HEK293 (cell line): ENCODE measurements at regions not wholly inside any gene's neighbourhood (a gene's known extent, or its start where the extent isn't known, plus 50 kb on each side); places are given as distances from the start of the nearest gene placed in this dataset.

Experiments
- BCL11B ChIP-seq: fragments of 450-650 bp; formaldehyde crosslinking; IDR thresholded peaks from 2 replicates; pipeline ENCODE4 v1.5.1; 2016; ENCODE audit warnings: low read depth, missing biosample characterization, missing genetic modification characterization
- EGR2 ChIP-seq: fragments of 450-650 bp; formaldehyde crosslinking; IDR thresholded peaks from 2 replicates; pipeline ENCODE4 v1.5.1; 2016; ENCODE audit warnings: low read depth, missing biosample characterization, missing genetic modification characterization
- GLI2 ChIP-seq: fragments of 450-650 bp; formaldehyde crosslinking; IDR thresholded peaks from 2 replicates; pipeline ENCODE4; 2017; ENCODE audit warnings: missing biosample characterization, missing genetic modification characterization, low read depth, borderline replicate concordance
- PRDM1 ChIP-seq: fragments of 450-650 bp; formaldehyde crosslinking; IDR thresholded peaks from 2 replicates; pipeline ENCODE4; 2016; ENCODE audit warnings: missing biosample characterization, missing genetic modification characterization
- SCRT1 ChIP-seq: fragments of 450-650 bp; formaldehyde crosslinking; IDR thresholded peaks from 2 replicates; pipeline ENCODE4 v1.5.1; 2016; ENCODE audit warnings: missing biosample characterization, missing genetic modification characterization, borderline replicate concordance
- SETDB1 ChIP-seq: IDR thresholded peaks from one replicate; pipeline ENCODE4 v1.6.1; 2017; ENCODE audit warnings: mild to moderate bottlenecking, low read length, moderate library complexity, mixed read lengths; ENCODE audit not compliant: insufficient read length
- YY1 ChIP-seq: fragments of 450-650 bp; formaldehyde crosslinking; IDR thresholded peaks from 2 replicates; pipeline ENCODE4 v1.5.1; 2018; ENCODE audit warnings: missing biosample characterization, missing genetic modification characterization
- ZBTB20 ChIP-seq: fragments of 450-650 bp; formaldehyde crosslinking; IDR thresholded peaks from 2 replicates; pipeline ENCODE4 v1.5.1; 2016; ENCODE audit warnings: missing biosample characterization, missing genetic modification characterization
- ZBTB8A ChIP-seq: fragments of 450-650 bp; formaldehyde crosslinking; IDR thresholded peaks from 2 replicates; pipeline ENCODE4 v1.5.1; 2016; ENCODE audit warnings: missing biosample characterization, missing genetic modification characterization
- ZFP37 ChIP-seq: fragments of 450-650 bp; formaldehyde crosslinking; IDR thresholded peaks from 2 replicates; pipeline ENCODE4 v1.5.1; 2016; ENCODE audit warnings: missing biosample characterization, missing genetic modification characterization
- ZNF112 ChIP-seq: fragments of 450-650 bp; formaldehyde crosslinking; IDR thresholded peaks from 2 replicates; pipeline ENCODE4 v1.5.0; 2017; ENCODE audit warnings: missing biosample characterization, missing genetic modification characterization
- ZNF138 ChIP-seq: fragments of 450-650 bp; formaldehyde crosslinking; IDR thresholded peaks from 2 replicates; pipeline ENCODE4 v1.5.1; 2016; ENCODE audit warnings: missing biosample characterization, missing genetic modification characterization, borderline replicate concordance
- ZNF19 ChIP-seq: fragments of 450-650 bp; formaldehyde crosslinking; IDR thresholded peaks from 2 replicates; pipeline ENCODE4; 2016; ENCODE audit warnings: missing biosample characterization, missing genetic modification characterization, low read depth
- ZNF266 ChIP-seq: fragments of 450-650 bp; formaldehyde crosslinking; IDR thresholded peaks from 2 replicates; pipeline ENCODE4 v1.5.1; 2016; ENCODE audit warnings: missing biosample characterization, missing genetic modification characterization, low read depth
- ZNF350 ChIP-seq: fragments of 450-650 bp; formaldehyde crosslinking; IDR thresholded peaks from 2 replicates; pipeline ENCODE4 v1.5.0; 2017; ENCODE audit warnings: missing biosample characterization, mild to moderate bottlenecking, missing genetic modification characterization
- ZNF416 ChIP-seq: fragments of 450-650 bp; formaldehyde crosslinking; IDR thresholded peaks from 2 replicates; pipeline ENCODE4 v1.5.1; 2016; ENCODE audit warnings: missing biosample characterization, missing genetic modification characterization
- ZNF426 ChIP-seq: fragments of 450-650 bp; formaldehyde crosslinking; IDR thresholded peaks from 2 replicates; pipeline ENCODE4 v1.5.1; 2017; ENCODE audit warnings: missing biosample characterization, missing genetic modification characterization, mild to moderate bottlenecking, inconsistent platforms, moderate library complexity
- ZNF473 ChIP-seq: fragments of 450-650 bp; formaldehyde crosslinking; IDR thresholded peaks from 2 replicates; pipeline ENCODE4 v1.5.1; 2017; ENCODE audit warnings: missing biosample characterization, missing genetic modification characterization
- ZNF510 ChIP-seq: fragments of 450-650 bp; formaldehyde crosslinking; IDR thresholded peaks from 2 replicates; pipeline ENCODE4 v1.5.1; 2018; ENCODE audit warnings: mild to moderate bottlenecking, missing genetic modification characterization, missing biosample characterization; ENCODE audit not compliant: insufficient replicate concordance
- ZNF514 ChIP-seq: fragments of 450-650 bp; formaldehyde crosslinking; IDR thresholded peaks from 2 replicates; pipeline ENCODE4 v1.5.1; 2016; ENCODE audit warnings: missing biosample characterization, missing genetic modification characterization
- ZNF549 ChIP-seq: fragments of 450-650 bp; IDR thresholded peaks from 2 replicates; pipeline ENCODE4 v1.5.1; 2018; ENCODE audit warnings: missing biosample characterization, missing genetic modification characterization, mild to moderate bottlenecking, inconsistent platforms, moderate library complexity
- ZNF560 ChIP-seq: fragments of 450-650 bp; formaldehyde crosslinking; IDR thresholded peaks from 2 replicates; pipeline ENCODE4 v1.5.1; 2017; ENCODE audit warnings: missing biosample characterization, missing genetic modification characterization, borderline replicate concordance
- ZNF561 ChIP-seq: fragments of 450-650 bp; IDR thresholded peaks from 2 replicates; pipeline ENCODE4 v1.5.1; 2018; ENCODE audit warnings: missing biosample characterization, missing genetic modification characterization, borderline replicate concordance
- ZNF623 ChIP-seq: fragments of 450-650 bp; formaldehyde crosslinking; IDR thresholded peaks from 2 replicates; pipeline ENCODE4 v1.5.1; 2016; ENCODE audit warnings: missing biosample characterization, missing genetic modification characterization
- ZNF707 ChIP-seq: fragments of 450-650 bp; formaldehyde crosslinking; IDR thresholded peaks from 2 replicates; pipeline ENCODE4 v1.5.1; 2016; ENCODE audit warnings: missing biosample characterization, missing genetic modification characterization
- ZNF768 ChIP-seq: fragments of 450-650 bp; formaldehyde crosslinking; IDR thresholded peaks from 2 replicates; pipeline ENCODE4 v1.5.1; 2018; ENCODE audit warnings: missing biosample characterization, mild to moderate bottlenecking, missing genetic modification characterization
- TF ChIP-seq, protein P1 (sequence below): fragments of 450-650 bp; IDR thresholded peaks from 2 replicates; pipeline ENCODE4 v1.5.1; 2018; ENCODE audit warnings: missing biosample characterization, mild to moderate bottlenecking, missing genetic modification characterization
- TF ChIP-seq, protein P2 (sequence below): fragments of 450-650 bp; formaldehyde crosslinking; IDR thresholded peaks from 2 replicates; pipeline ENCODE4 v1.5.1; 2017; ENCODE audit warnings: missing biosample characterization, missing genetic modification characterization
- TF ChIP-seq, protein P3 (sequence below): fragments of 450-650 bp; formaldehyde crosslinking; IDR thresholded peaks from 2 replicates; pipeline ENCODE4 v1.5.1; 2016; ENCODE audit warnings: missing biosample characterization, missing genetic modification characterization, low read depth
- TF ChIP-seq, protein P4 (sequence below): fragments of 450-650 bp; formaldehyde crosslinking; IDR thresholded peaks from 2 replicates; pipeline ENCODE4 v1.5.1; 2017; ENCODE audit warnings: missing biosample characterization, missing genetic modification characterization
- TF ChIP-seq, protein P5 (sequence below): IDR thresholded peaks from 2 replicates; pipeline ENCODE4 v1.6.1; 2011; ENCODE audit warnings: mild to moderate bottlenecking, low read depth, low read length, borderline replicate concordance
- TF ChIP-seq, protein P6 (sequence below): fragments of 450-650 bp; formaldehyde crosslinking; IDR thresholded peaks from 2 replicates; pipeline ENCODE4 v1.5.1; 2017; ENCODE audit warnings: missing biosample characterization, missing genetic modification characterization

DNA sequence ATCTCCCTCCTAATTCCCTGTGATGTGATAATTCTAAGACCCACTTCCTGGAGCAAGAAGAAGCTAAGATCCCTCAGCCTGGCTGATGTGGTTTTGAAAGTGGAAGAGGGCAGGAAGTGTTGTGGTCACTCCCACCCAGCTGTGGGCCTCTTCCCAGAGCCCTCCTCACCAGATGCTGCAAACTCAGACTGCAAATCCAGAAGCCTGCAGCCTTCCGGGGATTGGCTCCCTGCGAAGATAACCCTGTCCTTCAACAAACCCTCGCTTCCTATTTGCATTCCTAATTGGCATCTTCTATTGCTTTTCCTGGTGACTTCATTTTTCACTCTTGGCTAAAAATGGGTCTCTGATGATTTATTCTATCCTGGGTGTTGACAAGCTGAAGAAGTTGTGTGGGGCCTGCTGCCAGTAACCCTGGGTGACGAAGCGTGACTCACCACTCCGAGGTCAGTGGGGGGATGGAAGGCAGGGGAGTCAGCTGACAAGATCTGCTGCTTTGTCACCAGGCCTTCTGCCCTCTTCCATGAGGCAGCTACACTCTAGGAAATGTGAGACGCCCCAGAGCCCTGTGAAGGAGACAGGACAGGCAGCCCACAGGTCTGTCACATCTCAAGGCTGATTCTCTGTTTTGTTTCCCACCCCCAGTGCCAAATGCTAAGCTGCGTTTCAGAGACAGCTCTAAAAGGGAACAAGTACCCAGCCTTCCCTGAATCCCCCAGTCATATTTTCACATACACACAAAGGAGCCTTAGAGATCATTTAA lies 99.7 kb upstream of the LIPC start (continued):
- TF ChIP-seq ZNF510 (tag by site-specific recombination) (no peak), ZNF350 (no peak), GLI2 (tag by site-specific recombination) (peak; percentile 92), ZNF768 (tag by site-specific recombination) (no peak), ZNF416 (tag by site-specific recombination) (no peak), ZNF560 (tag by site-specific recombination) (no peak), ZNF426 (tag by site-specific recombination) (no peak), ZNF473 (tag by site-specific recombination) (no peak), ZNF623 (tag by site-specific recombination) (no peak; the same call in 1 of the 2 replicates), YY1 (tag by site-specific recombination) (0 out of 2 replicates have a peak, but pooled peaks have one; percentile 19), ZNF549 (no peak), ZNF514 (tag by site-specific recombination) (no peak), ZNF19 (tag by site-specific recombination) (no peak), ZNF138 (tag by site-specific recombination) (no peak), ZFP37 (tag by site-specific recombination) (peak; percentile 86), ZBTB8A (peak; percentile 79), EGR2 (tag by site-specific recombination) (peak; percentile 52; the same call in 1 of the 2 replicates), BCL11B (tag by site-specific recombination) (peak; percentile 59; the same call in 1 of the 2 replicates), ZNF561 (tag by site-specific recombination) (peak; percentile 59), SCRT1 (no peak), SETDB1 (no peak), PRDM1 (tag by site-specific recombination) (peak; percentile 53; the same call in 1 of the 2 replicates), ZNF112 (tag by site-specific recombination) (no peak), ZNF266 (tag by site-specific recombination) (no peak), ZBTB20 (tag by site-specific recombination) (no peak), ZNF707 (tag by site-specific recombination) (no peak)
- TF ChIP-seq, protein P1, sequence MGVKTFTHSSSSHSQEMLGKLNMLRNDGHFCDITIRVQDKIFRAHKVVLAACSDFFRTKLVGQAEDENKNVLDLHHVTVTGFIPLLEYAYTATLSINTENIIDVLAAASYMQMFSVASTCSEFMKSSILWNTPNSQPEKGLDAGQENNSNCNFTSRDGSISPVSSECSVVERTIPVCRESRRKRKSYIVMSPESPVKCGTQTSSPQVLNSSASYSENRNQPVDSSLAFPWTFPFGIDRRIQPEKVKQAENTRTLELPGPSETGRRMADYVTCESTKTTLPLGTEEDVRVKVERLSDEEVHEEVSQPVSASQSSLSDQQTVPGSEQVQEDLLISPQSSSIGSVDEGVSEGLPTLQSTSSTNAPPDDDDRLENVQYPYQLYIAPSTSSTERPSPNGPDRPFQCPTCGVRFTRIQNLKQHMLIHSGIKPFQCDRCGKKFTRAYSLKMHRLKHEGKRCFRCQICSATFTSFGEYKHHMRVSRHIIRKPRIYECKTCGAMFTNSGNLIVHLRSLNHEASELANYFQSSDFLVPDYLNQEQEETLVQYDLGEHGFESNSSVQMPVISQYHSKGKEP (tag by site-specific recombination): peak; percentile 79
- TF ChIP-seq, protein P2, sequence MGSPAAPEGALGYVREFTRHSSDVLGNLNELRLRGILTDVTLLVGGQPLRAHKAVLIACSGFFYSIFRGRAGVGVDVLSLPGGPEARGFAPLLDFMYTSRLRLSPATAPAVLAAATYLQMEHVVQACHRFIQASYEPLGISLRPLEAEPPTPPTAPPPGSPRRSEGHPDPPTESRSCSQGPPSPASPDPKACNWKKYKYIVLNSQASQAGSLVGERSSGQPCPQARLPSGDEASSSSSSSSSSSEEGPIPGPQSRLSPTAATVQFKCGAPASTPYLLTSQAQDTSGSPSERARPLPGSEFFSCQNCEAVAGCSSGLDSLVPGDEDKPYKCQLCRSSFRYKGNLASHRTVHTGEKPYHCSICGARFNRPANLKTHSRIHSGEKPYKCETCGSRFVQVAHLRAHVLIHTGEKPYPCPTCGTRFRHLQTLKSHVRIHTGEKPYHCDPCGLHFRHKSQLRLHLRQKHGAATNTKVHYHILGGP: peak; percentile 94
- TF ChIP-seq, protein P3, sequence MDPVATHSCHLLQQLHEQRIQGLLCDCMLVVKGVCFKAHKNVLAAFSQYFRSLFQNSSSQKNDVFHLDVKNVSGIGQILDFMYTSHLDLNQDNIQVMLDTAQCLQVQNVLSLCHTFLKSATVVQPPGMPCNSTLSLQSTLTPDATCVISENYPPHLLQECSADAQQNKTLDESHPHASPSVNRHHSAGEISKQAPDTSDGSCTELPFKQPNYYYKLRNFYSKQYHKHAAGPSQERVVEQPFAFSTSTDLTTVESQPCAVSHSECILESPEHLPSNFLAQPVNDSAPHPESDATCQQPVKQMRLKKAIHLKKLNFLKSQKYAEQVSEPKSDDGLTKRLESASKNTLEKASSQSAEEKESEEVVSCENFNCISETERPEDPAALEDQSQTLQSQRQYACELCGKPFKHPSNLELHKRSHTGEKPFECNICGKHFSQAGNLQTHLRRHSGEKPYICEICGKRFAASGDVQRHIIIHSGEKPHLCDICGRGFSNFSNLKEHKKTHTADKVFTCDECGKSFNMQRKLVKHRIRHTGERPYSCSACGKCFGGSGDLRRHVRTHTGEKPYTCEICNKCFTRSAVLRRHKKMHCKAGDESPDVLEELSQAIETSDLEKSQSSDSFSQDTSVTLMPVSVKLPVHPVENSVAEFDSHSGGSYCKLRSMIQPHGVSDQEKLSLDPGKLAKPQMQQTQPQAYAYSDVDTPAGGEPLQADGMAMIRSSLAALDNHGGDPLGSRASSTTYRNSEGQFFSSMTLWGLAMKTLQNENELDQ (tag by site-specific recombination): no peak
- TF ChIP-seq, protein P4, sequence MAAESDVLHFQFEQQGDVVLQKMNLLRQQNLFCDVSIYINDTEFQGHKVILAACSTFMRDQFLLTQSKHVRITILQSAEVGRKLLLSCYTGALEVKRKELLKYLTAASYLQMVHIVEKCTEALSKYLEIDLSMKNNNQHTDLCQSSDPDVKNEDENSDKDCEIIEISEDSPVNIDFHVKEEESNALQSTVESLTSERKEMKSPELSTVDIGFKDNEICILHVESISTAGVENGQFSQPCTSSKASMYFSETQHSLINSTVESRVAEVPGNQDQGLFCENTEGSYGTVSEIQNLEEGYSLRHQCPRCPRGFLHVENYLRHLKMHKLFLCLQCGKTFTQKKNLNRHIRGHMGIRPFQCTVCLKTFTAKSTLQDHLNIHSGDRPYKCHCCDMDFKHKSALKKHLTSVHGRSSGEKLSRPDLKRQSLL (tag by site-specific recombination): no peak
- TF ChIP-seq, protein P5, sequence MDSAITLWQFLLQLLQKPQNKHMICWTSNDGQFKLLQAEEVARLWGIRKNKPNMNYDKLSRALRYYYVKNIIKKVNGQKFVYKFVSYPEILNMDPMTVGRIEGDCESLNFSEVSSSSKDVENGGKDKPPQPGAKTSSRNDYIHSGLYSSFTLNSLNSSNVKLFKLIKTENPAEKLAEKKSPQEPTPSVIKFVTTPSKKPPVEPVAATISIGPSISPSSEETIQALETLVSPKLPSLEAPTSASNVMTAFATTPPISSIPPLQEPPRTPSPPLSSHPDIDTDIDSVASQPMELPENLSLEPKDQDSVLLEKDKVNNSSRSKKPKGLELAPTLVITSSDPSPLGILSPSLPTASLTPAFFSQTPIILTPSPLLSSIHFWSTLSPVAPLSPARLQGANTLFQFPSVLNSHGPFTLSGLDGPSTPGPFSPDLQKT: no peak
- TF ChIP-seq, protein P6, sequence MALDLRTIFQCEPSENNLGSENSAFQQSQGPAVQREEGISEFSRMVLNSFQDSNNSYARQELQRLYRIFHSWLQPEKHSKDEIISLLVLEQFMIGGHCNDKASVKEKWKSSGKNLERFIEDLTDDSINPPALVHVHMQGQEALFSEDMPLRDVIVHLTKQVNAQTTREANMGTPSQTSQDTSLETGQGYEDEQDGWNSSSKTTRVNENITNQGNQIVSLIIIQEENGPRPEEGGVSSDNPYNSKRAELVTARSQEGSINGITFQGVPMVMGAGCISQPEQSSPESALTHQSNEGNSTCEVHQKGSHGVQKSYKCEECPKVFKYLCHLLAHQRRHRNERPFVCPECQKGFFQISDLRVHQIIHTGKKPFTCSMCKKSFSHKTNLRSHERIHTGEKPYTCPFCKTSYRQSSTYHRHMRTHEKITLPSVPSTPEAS (tag by site-specific recombination): no peak
